ENCODE measurements at regions not wholly inside any gene's neighbourhood (a gene's known extent, or its start where the extent isn't known, plus 50 kb on each side); places are given as distances from the start of the nearest gene placed in this dataset.

DNA sequence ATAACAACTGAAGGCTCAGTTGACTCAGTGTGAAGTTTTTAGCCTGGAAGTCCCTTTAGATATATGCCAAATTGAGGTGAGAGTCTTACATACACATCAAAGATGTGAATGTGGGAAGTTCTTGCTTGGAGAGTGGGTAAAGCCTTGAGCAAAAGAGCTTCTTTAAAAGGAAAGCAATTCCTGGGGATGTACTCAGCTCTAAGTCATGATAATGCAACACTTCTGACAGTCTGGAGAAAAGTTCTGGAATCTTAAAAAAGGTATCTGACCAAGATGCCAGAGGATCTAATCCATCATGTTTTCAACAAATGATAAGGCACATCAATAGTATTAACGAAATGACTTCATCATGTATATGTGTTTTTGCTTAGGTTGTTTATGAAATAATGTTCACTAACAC lies 351.2 kb downstream of the CDH19 start:
- no peak for TF ChIP-seq FOXA1 (IDR thresholded peaks at IDR 0.05)
- TF ChIP-seq ARNT (IDR thresholded peaks at IDR 0.05), result no peak
- no peak for TF ChIP-seq ELF4 (IDR thresholded peaks at IDR 0.05)
- no peak for TF ChIP-seq CTBP1 (IDR thresholded peaks at IDR 0.05; ENCODE audit: borderline replicate concordance)
- TF ChIP-seq LEF1 (IDR thresholded peaks at IDR 0.05; ENCODE audit: borderline replicate concordance), result no peak
- no peak for TF ChIP-seq TARDBP (IDR thresholded peaks at IDR 0.05)
- no peak for TF ChIP-seq ZNF384 (IDR thresholded peaks at IDR 0.05)
